ENCODE measurements at regions not wholly inside any gene's neighbourhood (a gene's known extent, or its start where the extent isn't known, plus 50 kb on each side); places are given as distances from the start of the nearest gene placed in this dataset.

GRCh38 chr14:89013698-89014568, 189.5 kb downstream of the TTC8 start:
- CTCF ChIA-PET: no interaction called here
- POLR2A ChIA-PET: no interaction called here

GRCh38 chr14:89014569-89014850, 190.1 kb downstream of the TTC8 start:
- ChIA-PET CTCF (interaction anchor here (0.6 kb wide), 1 partner anchor 301 kb away, joined by 3 read pairs; no protein-coding TSS in a partner anchor), POLR2A (no interaction called here)

GRCh38 chr14:89015016-89015415, 190.6 kb downstream of the TTC8 start:
- ChIA-PET CTCF (interaction anchor here (0.6 to 1.4 kb wide), 2 partner anchors 12 to 302 kb away, joined by 3 to 5 read pairs; no protein-coding TSS in a partner anchor), POLR2A (no interaction called here)

GRCh38 chr14:89017417-89017816, 193.0 kb downstream of the TTC8 start:
- POLR2A ChIA-PET: no interaction called here
- CTCF ChIA-PET: interaction anchor here (0.5 kb wide), 1 partner anchor 1019 kb away, joined by 3 read pairs; no protein-coding TSS in a partner anchor

GRCh38 chr14:89022274-89022673, 197.8 kb downstream of the TTC8 start:
- POLR2A ChIA-PET: no interaction called here
- CTCF ChIA-PET: no interaction called here

GRCh38 chr14:89024691-89025090, 200.2 kb downstream of the TTC8 start:
- ChIA-PET POLR2A (no interaction called here), CTCF (no interaction called here)

- ChIA-PET CTCF (interaction anchor here (0.7 to 1.3 kb wide), 2 partner anchors 31 to 914 kb away, joined by 3 read pairs; no protein-coding TSS in a partner anchor), POLR2A (no interaction called here)
Observed at GRCh38 chr14:89025561-89026236, 201.2 kb downstream of the TTC8 start.

GRCh38 chr14:89027097-89027740, 202.8 kb downstream of the TTC8 start:
- CTCF ChIA-PET: interaction anchor here (0.6 to 1.6 kb wide), 7 partner anchors 11 to 907 kb away, joined by 3 to 7 read pairs (median 4); no protein-coding TSS in a partner anchor

GRCh38 chr14:89028462-89029134, 204.1 kb downstream of the TTC8 start:
- ChIA-PET POLR2A (no interaction called here), CTCF (interaction anchor here (1.6 kb wide), 1 partner anchor 13 kb away, joined by 5 read pairs; no protein-coding TSS in a partner anchor)

More at GRCh38 chr14:89027097-89027740, 202.8 kb downstream of the TTC8 start:
- POLR2A ChIA-PET: no interaction called here

GRCh38 chr14:89029961-89030694, 205.7 kb downstream of the TTC8 start:
- ChIA-PET POLR2A (no interaction called here), CTCF (interaction anchor here (0.6 kb wide), 1 partner anchor 308 kb away, joined by 3 read pairs; no protein-coding TSS in a partner anchor)

- ChIA-PET POLR2A (no interaction called here), CTCF (no interaction called here)
Observed at GRCh38 chr14:89030921-89031320, 206.5 kb downstream of the TTC8 start.

- POLR2A ChIA-PET: no interaction called here
- CTCF ChIA-PET: no interaction called here
Observed at GRCh38 chr14:89032086-89032649, 207.7 kb downstream of the TTC8 start.

GRCh38 chr14:89033756-89034155, 209.3 kb downstream of the TTC8 start:
- ChIA-PET POLR2A (no interaction called here), CTCF (interaction anchor here (1.3 kb wide), 1 partner anchor 144 kb away, joined by 3 read pairs; no protein-coding TSS in a partner anchor)

- ChIA-PET POLR2A (no interaction called here), CTCF (no interaction called here)
Observed at GRCh38 chr14:89036371-89036770, 211.9 kb downstream of the TTC8 start.

- ChIA-PET POLR2A (no interaction called here), CTCF (interaction anchor here (0.6 kb wide), 1 partner anchor 27 kb away, joined by 4 read pairs; no protein-coding TSS in a partner anchor)
Observed at GRCh38 chr14:89037065-89037464, 212.6 kb downstream of the TTC8 start.

- POLR2A ChIA-PET: no interaction called here
- CTCF ChIA-PET: interaction anchor here (0.8 to 1.1 kb wide), 2 partner anchors 13 to 873 kb away, joined by 4 read pairs; no protein-coding TSS in a partner anchor
Observed at GRCh38 chr14:89040080-89040459, 215.6 kb downstream of the TTC8 start.

- ChIA-PET POLR2A (no interaction called here), CTCF (interaction anchor here (0.7 to 1.1 kb wide), 4 partner anchors 13 to 873 kb away, joined by 3 to 4 read pairs (median 4); no protein-coding TSS in a partner anchor)
Observed at GRCh38 chr14:89040460-89041256, 216.2 kb downstream of the TTC8 start.

GRCh38 chr14:89041257-89041582, 216.8 kb downstream of the TTC8 start:
- ChIA-PET CTCF (interaction anchor here (0.7 kb wide), 2 partner anchors 14 to 19 kb away, joined by 3 read pairs; no protein-coding TSS in a partner anchor), POLR2A (no interaction called here)
